ENCODE measurements at regions not wholly inside any gene's neighbourhood (a gene's known extent, or its start where the extent isn't known, plus 50 kb on each side); places are given as distances from the start of the nearest gene placed in this dataset.

- TF ChIP-seq SNIP1 (IDR thresholded peaks at IDR 0.05; ENCODE audit: low read depth) (no peak), PTBP1 (IDR thresholded peaks at IDR 0.05; ENCODE audit: low read depth, low read length) (no peak), MEIS2 (IDR thresholded peaks at IDR 0.05; ENCODE audit: partially characterized antibody) (no peak), BDP1 (IDR thresholded peaks at IDR 0.05; ENCODE audit: insufficient read depth, insufficient read length) (no peak), FOXP4 (CRISPR knock-in tag; IDR thresholded peaks at IDR 0.05; ENCODE audit: borderline replicate concordance) (no peak), KLF16 (IDR thresholded peaks at IDR 0.05) (no peak), NFYB (IDR thresholded peaks at IDR 0.05; ENCODE audit: extremely low read depth, insufficient read length) (no peak), SRF (CRISPR knock-in tag; IDR thresholded peaks at IDR 0.05) (no peak)
- TF ChIP-seq, protein P1, sequence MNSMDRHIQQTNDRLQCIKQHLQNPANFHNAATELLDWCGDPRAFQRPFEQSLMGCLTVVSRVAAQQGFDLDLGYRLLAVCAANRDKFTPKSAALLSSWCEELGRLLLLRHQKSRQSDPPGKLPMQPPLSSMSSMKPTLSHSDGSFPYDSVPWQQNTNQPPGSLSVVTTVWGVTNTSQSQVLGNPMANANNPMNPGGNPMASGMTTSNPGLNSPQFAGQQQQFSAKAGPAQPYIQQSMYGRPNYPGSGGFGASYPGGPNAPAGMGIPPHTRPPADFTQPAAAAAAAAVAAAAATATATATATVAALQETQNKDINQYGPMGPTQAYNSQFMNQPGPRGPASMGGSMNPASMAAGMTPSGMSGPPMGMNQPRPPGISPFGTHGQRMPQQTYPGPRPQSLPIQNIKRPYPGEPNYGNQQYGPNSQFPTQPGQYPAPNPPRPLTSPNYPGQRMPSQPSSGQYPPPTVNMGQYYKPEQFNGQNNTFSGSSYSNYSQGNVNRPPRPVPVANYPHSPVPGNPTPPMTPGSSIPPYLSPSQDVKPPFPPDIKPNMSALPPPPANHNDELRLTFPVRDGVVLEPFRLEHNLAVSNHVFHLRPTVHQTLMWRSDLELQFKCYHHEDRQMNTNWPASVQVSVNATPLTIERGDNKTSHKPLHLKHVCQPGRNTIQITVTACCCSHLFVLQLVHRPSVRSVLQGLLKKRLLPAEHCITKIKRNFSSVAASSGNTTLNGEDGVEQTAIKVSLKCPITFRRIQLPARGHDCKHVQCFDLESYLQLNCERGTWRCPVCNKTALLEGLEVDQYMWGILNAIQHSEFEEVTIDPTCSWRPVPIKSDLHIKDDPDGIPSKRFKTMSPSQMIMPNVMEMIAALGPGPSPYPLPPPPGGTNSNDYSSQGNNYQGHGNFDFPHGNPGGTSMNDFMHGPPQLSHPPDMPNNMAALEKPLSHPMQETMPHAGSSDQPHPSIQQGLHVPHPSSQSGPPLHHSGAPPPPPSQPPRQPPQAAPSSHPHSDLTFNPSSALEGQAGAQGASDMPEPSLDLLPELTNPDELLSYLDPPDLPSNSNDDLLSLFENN (IDR thresholded peaks at IDR 0.05; ENCODE audit: low read depth in 2 of 2, low read length in 2 of 2): no peak
- TF ChIP-seq, protein P2, sequence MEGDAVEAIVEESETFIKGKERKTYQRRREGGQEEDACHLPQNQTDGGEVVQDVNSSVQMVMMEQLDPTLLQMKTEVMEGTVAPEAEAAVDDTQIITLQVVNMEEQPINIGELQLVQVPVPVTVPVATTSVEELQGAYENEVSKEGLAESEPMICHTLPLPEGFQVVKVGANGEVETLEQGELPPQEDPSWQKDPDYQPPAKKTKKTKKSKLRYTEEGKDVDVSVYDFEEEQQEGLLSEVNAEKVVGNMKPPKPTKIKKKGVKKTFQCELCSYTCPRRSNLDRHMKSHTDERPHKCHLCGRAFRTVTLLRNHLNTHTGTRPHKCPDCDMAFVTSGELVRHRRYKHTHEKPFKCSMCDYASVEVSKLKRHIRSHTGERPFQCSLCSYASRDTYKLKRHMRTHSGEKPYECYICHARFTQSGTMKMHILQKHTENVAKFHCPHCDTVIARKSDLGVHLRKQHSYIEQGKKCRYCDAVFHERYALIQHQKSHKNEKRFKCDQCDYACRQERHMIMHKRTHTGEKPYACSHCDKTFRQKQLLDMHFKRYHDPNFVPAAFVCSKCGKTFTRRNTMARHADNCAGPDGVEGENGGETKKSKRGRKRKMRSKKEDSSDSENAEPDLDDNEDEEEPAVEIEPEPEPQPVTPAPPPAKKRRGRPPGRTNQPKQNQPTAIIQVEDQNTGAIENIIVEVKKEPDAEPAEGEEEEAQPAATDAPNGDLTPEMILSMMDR (IDR thresholded peaks at IDR 0.05 in 2 of 3, conservative IDR thresholded peaks at IDR 0.05 in 1 of 3; ENCODE audit: insufficient read depth in 2 of 3, low read depth in 1 of 3, low read length in 3 of 3): no peak
Measured at GRCh38 chr21:27380303-27380702, 413.4 kb upstream of the ADAMTS5 start.
